HUES64 (cell line): ENCODE measurements at regions not wholly inside any gene's neighbourhood (a gene's known extent, or its start where the extent isn't known, plus 50 kb on each side); places are given as distances from the start of the nearest gene placed in this dataset.

Source experiments
- H3K27ac ChIP-seq: 2 replicates; pipeline ENCODE4 v1.7.0; 2013; ENCODE audit warnings: low read depth, low read length, inconsistent platforms
- H3K27me3 ChIP-seq: 2 replicates; pipeline ENCODE4 v1.6.1; 2013; ENCODE audit warnings: mild to moderate bottlenecking, low read length; ENCODE audit not compliant: insufficient read depth
- H3K36me3 ChIP-seq: 2 replicates; pipeline ENCODE4 v1.6.1; 2013; ENCODE audit warnings: mild to moderate bottlenecking, low read length; ENCODE audit not compliant: insufficient read depth
- H3K4me1 ChIP-seq: 2 replicates; pipeline ENCODE4 v1.6.1; 2013; ENCODE audit warnings: mild to moderate bottlenecking, low read length, moderate library complexity; ENCODE audit not compliant: insufficient read depth
- H3K4me3 ChIP-seq: 2 replicates; pipeline ENCODE4 v1.5.1; 2013; ENCODE audit warnings: mild to moderate bottlenecking, low read length, moderate library complexity
- H3K9ac ChIP-seq: 2 replicates; pipeline ENCODE4 v1.6.1; 2013; ENCODE audit warnings: mild to moderate bottlenecking, low read depth, low read length
- H3K9me3 ChIP-seq: 2 replicates; pipeline ENCODE4 v1.6.1; 2013; ENCODE audit warnings: low read depth, low read length; ENCODE audit not compliant: insufficient read depth
- WGBS: fragments of 150-250, 120-280 bp; methylation state at CpG from one replicate; pipeline ENCODE4 v1.1.7; 2013; ENCODE audit warnings: missing lambda C conversion rate; 5-methylcytosine and 5-hydroxymethylcytosine counted together

DNA sequence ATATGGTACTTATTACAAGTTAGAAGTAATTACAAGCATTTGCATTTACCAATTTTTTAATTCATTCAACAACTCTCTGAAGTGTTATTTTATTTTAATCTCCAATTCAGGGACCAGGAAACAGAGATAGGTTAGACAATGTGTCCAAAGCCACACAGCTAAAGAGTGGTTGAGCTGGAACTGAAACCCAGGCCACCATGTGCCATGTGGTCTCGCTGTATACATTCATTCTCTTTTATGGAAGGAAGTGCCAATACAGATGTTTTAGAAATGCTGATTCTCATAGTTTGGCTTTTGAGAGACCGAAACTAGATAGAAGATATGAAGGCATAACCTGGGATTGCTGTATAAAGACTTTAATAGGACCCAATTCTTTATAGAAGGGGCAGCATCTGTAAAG is 684.6 kb upstream of the ID2 start:
- H3K27me3 ChIP-seq, result no peaks in the 10 kb centered on the region
- no peak overlapping the region for H3K9ac ChIP-seq
- no peaks in the 10 kb centered on the region for H3K4me1 ChIP-seq
- H3K9me3 ChIP-seq, result no peaks in the 10 kb centered on the region
- H3K4me3 ChIP-seq, result no peak overlapping the region
- no peaks in the 10 kb centered on the region for H3K36me3 ChIP-seq
- WGBS, result 94% methylated on average over 2 of the region's 2 CpGs
- H3K27ac ChIP-seq, result no peak overlapping the region

DNA sequence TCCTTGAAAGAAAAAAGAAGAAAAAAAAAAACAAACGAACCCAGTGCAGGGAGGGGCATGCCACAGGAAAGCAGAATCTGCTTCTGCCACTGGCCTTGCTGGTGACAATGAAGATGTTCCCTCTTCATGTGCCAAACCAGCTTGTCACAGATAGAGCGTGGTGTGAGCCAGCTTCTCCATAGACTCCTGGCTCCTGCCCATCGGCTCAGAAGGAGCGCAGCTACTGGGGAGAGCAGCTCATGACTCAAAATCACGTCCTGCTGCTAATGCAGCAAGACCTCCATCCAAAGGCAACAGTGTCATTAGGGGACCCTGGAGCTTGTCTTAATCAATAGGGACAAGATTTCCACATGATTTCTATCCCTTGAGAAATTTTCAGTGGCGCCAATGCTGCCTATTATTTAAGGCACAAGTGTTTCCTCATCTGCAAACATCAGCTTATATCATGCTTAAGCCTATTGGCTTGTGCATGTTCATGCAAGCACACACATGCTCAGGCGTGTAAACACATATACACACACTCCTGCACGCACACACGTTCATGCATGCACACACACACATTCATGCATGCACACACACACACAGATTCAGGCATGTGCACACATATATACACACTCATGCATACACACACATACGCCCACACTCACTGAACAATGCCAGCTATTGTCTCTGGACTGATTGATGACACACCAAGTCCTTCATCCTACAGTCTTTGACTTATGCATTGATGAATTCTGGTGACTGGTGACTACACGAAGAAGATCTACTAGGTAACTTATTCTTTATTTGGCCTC is 682.0 kb upstream of the ID2 start:
- no peak overlapping the region for H3K27ac ChIP-seq
- no peak overlapping the region for H3K4me3 ChIP-seq
- H3K36me3 ChIP-seq, result no peaks in the 10 kb centered on the region
- no peaks in the 10 kb centered on the region for H3K27me3 ChIP-seq
- WGBS, result 89% methylated on average over 10 of the region's 11 CpGs
- H3K9me3 ChIP-seq, result no peaks in the 10 kb centered on the region
- no peaks in the 10 kb centered on the region for H3K4me1 ChIP-seq
- H3K9ac ChIP-seq, result no peak overlapping the region

GRCh38 chr2:8000870-8001269 is 681.0 kb upstream of the ID2 start:
- Histone ChIP-seq H3K9ac (no peak overlapping the region), H3K27me3 (no peaks in the 10 kb centered on the region), H3K36me3 (no peaks in the 10 kb centered on the region), H3K4me3 (no peak overlapping the region), H3K27ac (no peak overlapping the region), H3K4me1 (no peaks in the 10 kb centered on the region), H3K9me3 (no peaks in the 10 kb centered on the region)
- 89% methylated on average over 1 of the region's 1 CpG for WGBS

GRCh38 chr2:8002765-8003393 is 679.0 kb upstream of the ID2 start:
- no peak overlapping the region for H3K9ac ChIP-seq
- H3K27ac ChIP-seq, result no peak overlapping the region
- no peaks in the 10 kb centered on the region for H3K9me3 ChIP-seq
- H3K27me3 ChIP-seq, result no peaks in the 10 kb centered on the region
- WGBS, result 93% methylated on average over 8 of the region's 8 CpGs
- no peaks in the 10 kb centered on the region for H3K36me3 ChIP-seq
- no peak overlapping the region for H3K4me3 ChIP-seq
- H3K4me1 ChIP-seq, result no peaks in the 10 kb centered on the region

DNA sequence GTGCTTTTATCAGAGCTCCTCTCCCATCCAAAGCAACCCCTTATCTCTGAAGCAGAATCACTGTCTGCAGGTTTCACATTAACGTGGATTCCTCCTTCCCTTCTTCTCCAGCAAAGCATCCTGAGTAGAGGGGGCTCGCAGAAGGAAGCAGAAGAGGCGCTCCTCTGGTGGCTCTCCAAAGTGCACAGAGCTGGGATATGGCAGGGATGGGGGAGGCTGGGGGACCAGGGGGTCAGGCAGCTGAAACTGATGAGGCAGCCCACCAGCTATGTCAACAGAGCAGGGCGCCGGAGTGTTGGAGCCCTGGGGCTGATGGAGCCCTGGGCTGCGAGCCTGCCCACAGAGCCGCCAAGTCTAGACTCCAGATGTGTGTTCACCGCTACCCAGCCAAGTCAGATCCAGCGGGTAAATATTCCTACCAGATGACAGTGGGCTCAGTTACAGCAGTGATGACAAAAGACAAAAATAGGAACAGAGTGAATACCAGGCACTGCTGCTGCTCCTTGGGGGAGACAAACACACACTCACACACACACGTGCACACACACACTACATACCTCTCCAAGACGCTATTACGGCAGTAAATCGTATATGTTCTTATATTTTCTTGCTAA is 678.3 kb upstream of the ID2 start:
- no peaks in the 10 kb centered on the region for H3K27me3 ChIP-seq
- H3K4me3 ChIP-seq, result no peak overlapping the region
- 93% methylated on average over 13 of the region's 13 CpGs for WGBS
- no peaks in the 10 kb centered on the region for H3K36me3 ChIP-seq
- no peak overlapping the region for H3K9ac ChIP-seq
- H3K4me1 ChIP-seq, result no peaks in the 10 kb centered on the region
- H3K27ac ChIP-seq, result no peak overlapping the region
- H3K9me3 ChIP-seq, result no peaks in the 10 kb centered on the region

DNA sequence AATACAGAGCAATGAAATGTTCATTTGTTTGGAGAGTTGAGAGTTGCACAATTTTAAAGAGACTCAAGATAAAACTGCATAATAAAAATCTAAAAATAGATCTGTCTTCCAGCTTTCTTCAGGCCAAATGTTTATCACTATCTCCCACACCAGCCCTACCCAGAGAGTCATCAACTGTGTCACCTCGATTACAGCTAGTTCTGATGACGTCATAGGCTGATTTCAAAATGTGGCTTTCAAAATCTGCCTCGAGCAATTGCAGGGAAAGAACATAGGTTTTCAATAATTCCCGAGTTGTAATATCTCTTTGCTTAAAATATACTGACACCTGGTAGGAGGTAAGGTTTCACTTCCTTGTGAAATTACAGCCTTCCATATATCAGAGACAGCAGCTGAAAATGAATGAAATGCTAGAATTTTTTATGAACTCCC is 677.6 kb upstream of the ID2 start:
- Histone ChIP-seq H3K9ac (no peak overlapping the region), H3K4me3 (no peak overlapping the region), H3K36me3 (no peaks in the 10 kb centered on the region), H3K27me3 (no peaks in the 10 kb centered on the region), H3K9me3 (no peaks in the 10 kb centered on the region), H3K4me1 (no peaks in the 10 kb centered on the region), H3K27ac (no peak overlapping the region)
- 91% methylated on average over 3 of the region's 4 CpGs for WGBS

DNA sequence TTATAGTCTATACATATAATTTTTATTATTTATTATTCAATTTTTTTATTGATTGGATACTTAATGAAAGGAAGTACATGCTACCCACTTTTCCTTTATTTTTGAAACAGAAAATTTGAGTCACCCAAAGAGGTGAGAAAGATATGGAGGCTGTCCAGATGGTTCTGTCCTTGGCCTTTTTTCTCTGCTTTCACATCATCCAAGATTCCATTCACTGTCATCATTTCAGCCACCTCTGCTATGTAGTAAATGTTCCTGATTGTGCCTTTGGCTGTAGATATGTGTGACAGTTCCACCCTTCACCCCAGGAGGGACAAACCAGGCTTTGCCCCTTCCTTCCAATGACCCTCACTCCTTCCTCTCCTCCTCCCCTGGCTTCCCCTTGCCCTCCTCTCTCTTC is 675.7 kb upstream of the ID2 start:
- no peaks in the 10 kb centered on the region for H3K4me1 ChIP-seq
- no peaks in the 10 kb centered on the region for H3K36me3 ChIP-seq
- no peak overlapping the region for H3K27ac ChIP-seq
- no peaks in the 10 kb centered on the region for H3K9me3 ChIP-seq
- H3K9ac ChIP-seq, result no peak overlapping the region
- no peaks in the 10 kb centered on the region for H3K27me3 ChIP-seq
- H3K4me3 ChIP-seq, result no peak overlapping the region

- H3K9ac ChIP-seq, result no peak overlapping the region
- 56% methylated on average over 3 of the region's 3 CpGs for WGBS
- H3K4me3 ChIP-seq, result no peak overlapping the region
- H3K4me1 ChIP-seq, result no peaks in the 10 kb centered on the region
- H3K36me3 ChIP-seq, result no peaks in the 10 kb centered on the region
- H3K27me3 ChIP-seq, result no peaks in the 10 kb centered on the region
- H3K9me3 ChIP-seq, result no peaks in the 10 kb centered on the region
- no peak overlapping the region for H3K27ac ChIP-seq
Measured at GRCh38 chr2:8006626-8007025, 675.2 kb upstream of the ID2 start.

- no peaks in the 10 kb centered on the region for H3K36me3 ChIP-seq
- H3K27ac ChIP-seq, result no peak overlapping the region
- H3K4me3 ChIP-seq, result no peak overlapping the region
- H3K27me3 ChIP-seq, result no peaks in the 10 kb centered on the region
- no peaks in the 10 kb centered on the region for H3K4me1 ChIP-seq
- H3K9me3 ChIP-seq, result no peaks in the 10 kb centered on the region
- 93% methylated on average over 11 of the region's 11 CpGs for WGBS
- H3K9ac ChIP-seq, result no peak overlapping the region
Measured at GRCh38 chr2:8009010-8009597, 672.8 kb upstream of the ID2 start.

DNA sequence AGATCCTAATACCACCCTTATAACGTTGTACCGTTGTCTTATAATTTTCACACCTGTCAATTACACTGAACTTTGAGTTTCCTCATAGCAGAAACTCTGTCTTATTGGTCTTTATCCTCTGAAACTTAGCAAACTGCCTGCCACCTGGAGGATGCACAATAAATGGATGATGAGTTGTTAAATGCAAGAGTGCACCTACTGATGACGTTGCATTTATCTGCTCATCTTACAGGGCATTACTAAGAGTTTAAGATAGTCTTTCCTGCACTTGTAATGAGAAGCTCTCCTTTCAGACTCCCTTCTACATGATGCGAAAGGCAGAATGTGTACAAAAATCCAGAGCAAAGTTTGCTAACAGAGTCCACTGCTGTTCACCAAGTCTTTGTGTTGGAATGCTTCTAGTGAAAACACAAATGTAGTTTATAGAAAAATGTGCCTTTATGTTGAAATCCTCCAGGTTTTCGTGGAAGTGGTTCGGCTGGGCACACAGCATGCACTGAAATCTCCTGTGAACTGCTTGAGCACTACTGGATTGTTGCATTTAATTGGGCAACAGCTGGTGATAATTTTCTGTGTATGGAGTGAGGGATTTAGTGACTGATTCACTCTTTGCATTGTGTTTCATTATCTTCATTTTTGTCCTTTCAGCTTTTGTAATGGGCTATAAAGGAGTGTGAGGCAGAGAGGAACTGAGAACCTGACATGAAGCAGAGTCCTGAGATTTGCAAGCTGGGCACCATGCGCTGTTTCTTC is 665.8 kb upstream of the ID2 start:
- WGBS, result 92% methylated on average over 7 of the region's 7 CpGs
- Histone ChIP-seq H3K4me1 (no peaks in the 10 kb centered on the region), H3K27me3 (no peaks in the 10 kb centered on the region), H3K36me3 (no peaks in the 10 kb centered on the region), H3K27ac (no peak overlapping the region), H3K9me3 (no peaks in the 10 kb centered on the region), H3K9ac (no peak overlapping the region), H3K4me3 (no peak overlapping the region)

- 91% methylated on average over 3 of the region's 4 CpGs for WGBS
- Histone ChIP-seq H3K9ac (no peak overlapping the region), H3K27ac (no peak overlapping the region), H3K4me3 (no peak overlapping the region), H3K4me1 (no peaks in the 10 kb centered on the region), H3K36me3 (no peaks in the 10 kb centered on the region), H3K27me3 (no peaks in the 10 kb centered on the region), H3K9me3 (no peaks in the 10 kb centered on the region)
Measured at GRCh38 chr2:8016688-8017087, 665.2 kb upstream of the ID2 start.
